ENCODE measurements at regions not wholly inside any gene's neighbourhood (a gene's known extent, or its start where the extent isn't known, plus 50 kb on each side); places are given as distances from the start of the nearest gene placed in this dataset.

DNA sequence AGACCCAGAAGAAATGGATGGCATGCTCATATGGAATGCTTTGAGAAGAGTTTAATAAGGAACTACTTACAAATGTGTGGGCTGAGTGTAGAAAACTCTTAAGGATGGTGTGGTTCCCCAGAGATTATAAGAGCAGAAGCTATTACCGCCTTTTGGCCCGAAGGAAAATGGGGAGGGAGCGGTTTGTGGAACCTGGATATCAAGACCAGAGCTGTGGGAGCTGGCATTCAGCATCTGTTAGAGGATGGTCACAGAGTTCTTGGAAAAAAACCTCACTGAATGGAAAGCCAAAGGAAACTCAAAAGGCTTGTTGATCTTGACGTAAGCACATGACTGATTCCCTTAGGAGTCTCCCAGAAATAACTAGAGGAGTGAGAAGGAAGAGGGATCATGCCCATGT lies 151.0 kb downstream of the PJA2 start:
- DNase-seq (ENCODE audit: low read depth in 1 of 2, low spot score in 1 of 2) (no peak), ATAC-seq (no peak), FAIRE-seq (no peak)
- Histone ChIP-seq H3K4me1 (no peaks in the 10 kb centered on the region), H3K27ac (no peak overlapping the region), H3K9me3 (no peaks in the 10 kb centered on the region), H3K4me2 (no peak overlapping the region), H3K4me3 (no peak overlapping the region)
- no peak for TF ChIP-seq NR3C1 (IDR thresholded peaks at IDR 0.05)
- no peak for TF ChIP-seq MAZ (IDR thresholded peaks at IDR 0.05; ENCODE audit: borderline replicate concordance, low read depth, low read length)
- TF ChIP-seq MAFK (IDR thresholded peaks at IDR 0.05; ENCODE audit: partially characterized antibody) = no peak
- no peak for TF ChIP-seq FOSB (CRISPR knock-in tag; IDR thresholded peaks at IDR 0.05)
- TF ChIP-seq SREBF2 (IDR thresholded peaks at IDR 0.05) = no peak
- TF ChIP-seq, protein P1, sequence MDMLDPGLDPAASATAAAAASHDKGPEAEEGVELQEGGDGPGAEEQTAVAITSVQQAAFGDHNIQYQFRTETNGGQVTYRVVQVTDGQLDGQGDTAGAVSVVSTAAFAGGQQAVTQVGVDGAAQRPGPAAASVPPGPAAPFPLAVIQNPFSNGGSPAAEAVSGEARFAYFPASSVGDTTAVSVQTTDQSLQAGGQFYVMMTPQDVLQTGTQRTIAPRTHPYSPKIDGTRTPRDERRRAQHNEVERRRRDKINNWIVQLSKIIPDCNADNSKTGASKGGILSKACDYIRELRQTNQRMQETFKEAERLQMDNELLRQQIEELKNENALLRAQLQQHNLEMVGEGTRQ (IDR thresholded peaks at IDR 0.05) = no peak
- TF ChIP-seq ELK1 (IDR thresholded peaks at IDR 0.05; ENCODE audit: low read depth, low read length) = no peak
- no peak for TF ChIP-seq ZFP36 (IDR thresholded peaks at IDR 0.05; ENCODE audit: borderline replicate concordance, partially characterized antibody)
- no peak for TF ChIP-seq BHLHE40 (IDR thresholded peaks at IDR 0.05; ENCODE audit: low read depth, low read length)
- TF ChIP-seq RNF2 (IDR thresholded peaks at IDR 0.05; ENCODE audit: borderline replicate concordance, low read depth) = no peak
- TF ChIP-seq CHD4 (IDR thresholded peaks at IDR 0.05; ENCODE audit: borderline replicate concordance) = no peak
- TF ChIP-seq, protein P2, sequence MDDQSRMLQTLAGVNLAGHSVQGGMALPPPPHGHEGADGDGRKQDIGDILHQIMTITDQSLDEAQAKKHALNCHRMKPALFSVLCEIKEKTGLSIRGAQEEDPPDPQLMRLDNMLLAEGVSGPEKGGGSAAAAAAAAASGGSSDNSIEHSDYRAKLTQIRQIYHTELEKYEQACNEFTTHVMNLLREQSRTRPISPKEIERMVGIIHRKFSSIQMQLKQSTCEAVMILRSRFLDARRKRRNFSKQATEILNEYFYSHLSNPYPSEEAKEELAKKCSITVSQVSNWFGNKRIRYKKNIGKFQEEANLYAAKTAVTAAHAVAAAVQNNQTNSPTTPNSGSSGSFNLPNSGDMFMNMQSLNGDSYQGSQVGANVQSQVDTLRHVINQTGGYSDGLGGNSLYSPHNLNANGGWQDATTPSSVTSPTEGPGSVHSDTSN (IDR thresholded peaks at IDR 0.05) = no peak
- no peak for TF ChIP-seq CBX8 (IDR thresholded peaks at IDR 0.05)
- TF ChIP-seq ZNF302 (CRISPR knock-in tag; IDR thresholded peaks at IDR 0.05) = no peak
- no peak for TF ChIP-seq HOXB13 (CRISPR knock-in tag; IDR thresholded peaks at IDR 0.05; ENCODE audit: low read depth)
- TF ChIP-seq JUN (IDR thresholded peaks at IDR 0.05) = no peak
- TF ChIP-seq, protein P3, sequence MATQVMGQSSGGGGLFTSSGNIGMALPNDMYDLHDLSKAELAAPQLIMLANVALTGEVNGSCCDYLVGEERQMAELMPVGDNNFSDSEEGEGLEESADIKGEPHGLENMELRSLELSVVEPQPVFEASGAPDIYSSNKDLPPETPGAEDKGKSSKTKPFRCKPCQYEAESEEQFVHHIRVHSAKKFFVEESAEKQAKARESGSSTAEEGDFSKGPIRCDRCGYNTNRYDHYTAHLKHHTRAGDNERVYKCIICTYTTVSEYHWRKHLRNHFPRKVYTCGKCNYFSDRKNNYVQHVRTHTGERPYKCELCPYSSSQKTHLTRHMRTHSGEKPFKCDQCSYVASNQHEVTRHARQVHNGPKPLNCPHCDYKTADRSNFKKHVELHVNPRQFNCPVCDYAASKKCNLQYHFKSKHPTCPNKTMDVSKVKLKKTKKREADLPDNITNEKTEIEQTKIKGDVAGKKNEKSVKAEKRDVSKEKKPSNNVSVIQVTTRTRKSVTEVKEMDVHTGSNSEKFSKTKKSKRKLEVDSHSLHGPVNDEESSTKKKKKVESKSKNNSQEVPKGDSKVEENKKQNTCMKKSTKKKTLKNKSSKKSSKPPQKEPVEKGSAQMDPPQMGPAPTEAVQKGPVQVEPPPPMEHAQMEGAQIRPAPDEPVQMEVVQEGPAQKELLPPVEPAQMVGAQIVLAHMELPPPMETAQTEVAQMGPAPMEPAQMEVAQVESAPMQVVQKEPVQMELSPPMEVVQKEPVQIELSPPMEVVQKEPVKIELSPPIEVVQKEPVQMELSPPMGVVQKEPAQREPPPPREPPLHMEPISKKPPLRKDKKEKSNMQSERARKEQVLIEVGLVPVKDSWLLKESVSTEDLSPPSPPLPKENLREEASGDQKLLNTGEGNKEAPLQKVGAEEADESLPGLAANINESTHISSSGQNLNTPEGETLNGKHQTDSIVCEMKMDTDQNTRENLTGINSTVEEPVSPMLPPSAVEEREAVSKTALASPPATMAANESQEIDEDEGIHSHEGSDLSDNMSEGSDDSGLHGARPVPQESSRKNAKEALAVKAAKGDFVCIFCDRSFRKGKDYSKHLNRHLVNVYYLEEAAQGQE (IDR thresholded peaks at IDR 0.05) = no peak
- no peak for TF ChIP-seq MYC (IDR thresholded peaks at IDR 0.05; ENCODE audit: borderline replicate concordance, low read length)
- no peak for TF ChIP-seq ZSCAN20 (CRISPR knock-in tag; IDR thresholded peaks at IDR 0.05)
- no peak for TF ChIP-seq HDAC2 (IDR thresholded peaks at IDR 0.05)
- POLR2A ChIA-PET = no interaction called here
- CTCF ChIA-PET = no interaction called here
- 43% methylated on average over 4 of the region's 4 CpGs for WGBS (ENCODE audit: missing lambda C conversion rate)

DNA sequence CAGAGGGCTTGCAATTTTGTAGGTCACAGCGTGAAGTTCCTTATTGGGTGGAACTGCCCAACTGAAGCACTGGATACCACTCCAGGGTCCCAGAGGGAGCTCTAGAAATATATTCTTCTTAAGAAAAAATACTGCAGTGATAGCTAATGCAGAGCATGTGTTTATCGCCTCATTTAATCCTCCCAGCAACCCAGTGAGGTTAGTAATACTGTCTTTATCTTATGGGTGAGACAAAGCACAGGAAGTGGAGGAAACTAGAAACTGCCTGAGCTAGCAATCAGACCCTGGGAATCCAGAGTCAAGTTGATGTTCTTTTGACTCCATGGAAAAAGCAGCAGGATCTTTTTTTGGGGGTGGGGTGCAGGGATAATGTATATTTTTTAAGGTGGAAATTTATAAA lies 153.3 kb downstream of the PJA2 start:
- Histone ChIP-seq H3K4me3 (no peak overlapping the region), H3K4me2 (no peak overlapping the region), H3K4me1 (no peaks in the 10 kb centered on the region), H3K27ac (no peak overlapping the region), H3K9me3 (no peaks in the 10 kb centered on the region)
- ChIA-PET POLR2A (no interaction called here), CTCF (no interaction called here)
- 71% methylated on average over 2 of the region's 2 CpGs for WGBS (ENCODE audit: missing lambda C conversion rate)
- ATAC-seq = no peak
- no peak for FAIRE-seq
- DNase-seq (ENCODE audit: low read depth in 1 of 2, low spot score in 1 of 2) = no peak
- no peak for TF ChIP-seq RARB (CRISPR knock-in tag; IDR thresholded peaks at IDR 0.05)
- TF ChIP-seq, protein P2 (IDR thresholded peaks at IDR 0.05) = no peak
- TF ChIP-seq FOSL2 (IDR thresholded peaks at IDR 0.05) = no peak
- no peak for TF ChIP-seq FOSL2 (CRISPR knock-in tag; IDR thresholded peaks at IDR 0.05)
- TF ChIP-seq BCL3 (IDR thresholded peaks at IDR 0.05) = no peak
- no peak for TF ChIP-seq ATOH8 (CRISPR knock-in tag; IDR thresholded peaks at IDR 0.05; ENCODE audit: low read depth)
- no peak for TF ChIP-seq E2F6 (IDR thresholded peaks at IDR 0.05; ENCODE audit: borderline replicate concordance, low read depth)
- no peak for TF ChIP-seq PHF8 (IDR thresholded peaks at IDR 0.05; ENCODE audit: borderline replicate concordance, low read depth)
- TF ChIP-seq JUNB (IDR thresholded peaks at IDR 0.05) = no peak
- no peak for TF ChIP-seq FOSB (CRISPR knock-in tag; IDR thresholded peaks at IDR 0.05)
- TF ChIP-seq NFE2L2 (conservative IDR thresholded peaks at IDR 0.05; ENCODE audit: low read length) = no peak

All from A549 (cell line).